ENCODE measurements at regions not wholly inside any gene's neighbourhood (a gene's known extent, or its start where the extent isn't known, plus 50 kb on each side); places are given as distances from the start of the nearest gene placed in this dataset.

GRCh38 chr12:89947437-89948270, 239.0 kb upstream of the ATP2B1 start:
- TF ChIP-seq GATA3 (IDR thresholded peaks at IDR 0.05; ENCODE audit: low read depth, low read length) (no peak), GATA2 (IDR thresholded peaks at IDR 0.05; ENCODE audit: low read depth, low read length) (no peak)

- TF ChIP-seq GATA3 (IDR thresholded peaks at IDR 0.05; ENCODE audit: low read depth, low read length) = no peak
- TF ChIP-seq GATA2 (IDR thresholded peaks at IDR 0.05; ENCODE audit: low read depth, low read length) = no peak
These were observed 238.0 kb upstream of the ATP2B1 start for GRCh38 chr12:89946518-89947135.

DNA sequence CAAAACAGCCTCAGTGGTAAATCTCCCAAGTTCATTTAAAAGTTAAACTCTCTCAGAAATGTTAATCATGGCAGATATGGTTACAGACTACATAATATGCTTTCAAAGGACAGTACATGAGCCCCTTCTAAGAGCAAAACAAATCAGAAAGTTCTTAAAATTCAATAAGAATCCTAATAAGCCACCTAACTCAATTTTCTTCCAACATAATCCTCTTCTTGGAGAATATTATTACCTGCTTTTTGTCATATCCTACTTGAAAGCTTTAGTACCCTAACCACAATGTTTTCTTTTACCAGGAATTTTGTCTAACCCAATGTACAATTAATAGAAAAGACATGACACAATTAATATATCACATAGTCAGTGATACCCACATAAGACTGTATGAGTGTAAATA, 236.5 kb upstream of the ATP2B1 start:
- TF ChIP-seq GATA2 (IDR thresholded peaks at IDR 0.05; ENCODE audit: low read depth, low read length) (no peak), GATA3 (IDR thresholded peaks at IDR 0.05; ENCODE audit: low read depth, low read length) (no peak)

DNA sequence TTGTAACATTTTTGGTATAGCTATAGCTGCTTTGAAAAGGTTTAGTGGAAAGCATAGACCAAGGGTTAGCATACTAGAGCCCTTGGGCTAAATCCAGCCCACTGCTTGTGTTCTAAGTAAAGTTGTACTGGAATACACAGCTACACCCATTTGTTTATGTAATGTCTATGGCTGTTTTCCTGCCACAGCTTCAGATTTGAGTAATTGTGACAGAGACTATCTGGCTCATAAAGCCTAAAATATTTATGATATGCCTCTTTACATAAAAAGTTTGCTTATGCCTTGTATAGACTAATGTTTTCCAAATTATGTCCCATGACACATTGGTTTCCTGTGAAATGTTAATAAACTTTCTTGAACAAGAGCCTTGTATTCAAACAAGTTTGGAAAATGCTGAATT, 234.8 kb upstream of the ATP2B1 start:
- no peak for TF ChIP-seq GATA2 (IDR thresholded peaks at IDR 0.05; ENCODE audit: low read depth, low read length)
- TF ChIP-seq GATA3 (IDR thresholded peaks at IDR 0.05; ENCODE audit: low read depth, low read length) = no peak

DNA sequence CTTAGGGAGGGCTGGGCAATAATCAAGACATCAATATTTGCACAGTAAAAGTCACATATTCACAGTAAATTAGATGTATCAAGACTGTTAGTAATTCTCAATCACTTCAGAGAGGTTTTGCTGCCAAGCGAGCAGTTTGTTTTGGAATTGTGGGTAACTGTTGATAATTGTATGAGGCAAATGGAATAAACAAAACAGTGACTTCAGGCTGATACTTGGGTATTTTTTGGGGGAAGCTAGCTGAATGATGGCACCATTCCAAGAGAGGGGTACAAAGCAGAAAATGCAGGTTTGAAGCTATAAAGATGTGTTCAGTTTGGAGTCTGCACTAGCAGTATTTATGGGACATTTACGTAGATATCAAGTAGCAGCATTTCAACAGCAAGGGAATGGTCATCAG, 232.8 kb upstream of the ATP2B1 start:
- TF ChIP-seq GATA3 (IDR thresholded peaks at IDR 0.05; ENCODE audit: low read depth, low read length) = no peak
- no peak for TF ChIP-seq GATA2 (IDR thresholded peaks at IDR 0.05; ENCODE audit: low read depth, low read length)

- no peak for TF ChIP-seq GATA3 (IDR thresholded peaks at IDR 0.05; ENCODE audit: low read depth, low read length)
- TF ChIP-seq GATA2 (IDR thresholded peaks at IDR 0.05; ENCODE audit: low read depth, low read length) = no peak
These were observed 231.0 kb upstream of the ATP2B1 start for GRCh38 chr12:89939522-89940215.

DNA sequence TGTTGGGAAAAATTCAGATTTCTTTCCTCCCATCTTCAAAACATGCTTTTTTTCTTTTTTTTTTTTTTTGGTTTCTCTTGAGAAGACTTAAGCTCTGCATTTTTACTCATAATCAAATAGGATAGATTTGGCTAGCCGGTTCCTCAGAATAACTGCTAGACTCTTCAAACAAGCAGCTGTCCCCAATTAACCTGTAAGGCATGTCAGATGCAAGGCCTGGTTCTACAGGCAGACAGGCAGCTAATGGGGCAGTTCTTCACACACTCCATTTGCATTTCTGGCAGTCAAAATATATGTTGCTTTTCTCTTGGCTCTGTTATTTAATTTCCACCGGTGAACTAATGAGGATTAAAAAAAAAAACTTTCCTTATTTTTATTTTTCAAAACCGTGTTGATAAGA, 228.0 kb upstream of the ATP2B1 start:
- TF ChIP-seq GATA2 (IDR thresholded peaks at IDR 0.05; ENCODE audit: low read depth, low read length) (no peak), GATA3 (IDR thresholded peaks at IDR 0.05; ENCODE audit: low read depth, low read length) (no peak)

DNA sequence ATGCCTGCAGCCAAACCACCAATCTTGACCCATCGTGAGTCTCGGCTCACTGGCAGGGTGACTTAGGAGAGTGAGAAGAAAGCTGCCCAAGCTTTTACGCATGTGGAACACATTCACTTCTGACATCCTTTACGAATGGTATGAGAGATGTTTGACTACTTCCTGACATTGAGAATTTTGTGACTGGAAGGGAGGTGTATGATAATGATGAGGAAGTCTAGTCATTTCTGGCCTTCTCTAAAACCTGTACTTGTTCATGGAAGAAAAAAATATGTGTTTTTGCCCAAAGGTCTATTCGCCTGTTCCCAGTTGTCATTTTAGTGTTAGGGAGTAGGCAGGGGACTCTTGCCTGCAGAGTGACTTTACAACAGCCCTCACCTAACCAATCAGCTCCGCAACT, 227.2 kb upstream of the ATP2B1 start:
- no peak for TF ChIP-seq GATA3 (IDR thresholded peaks at IDR 0.05; ENCODE audit: low read depth, low read length)
- TF ChIP-seq GATA2 (IDR thresholded peaks at IDR 0.05; ENCODE audit: low read depth, low read length) = no peak

GRCh38 chr12:89933911-89934310, 225.3 kb upstream of the ATP2B1 start:
- no peak for TF ChIP-seq GATA2 (IDR thresholded peaks at IDR 0.05; ENCODE audit: low read depth, low read length)
- no peak for TF ChIP-seq GATA3 (IDR thresholded peaks at IDR 0.05; ENCODE audit: low read depth, low read length)

- TF ChIP-seq GATA2 (IDR thresholded peaks at IDR 0.05; ENCODE audit: low read depth, low read length) (no peak), GATA3 (IDR thresholded peaks at IDR 0.05; ENCODE audit: low read depth, low read length) (no peak)
These were observed 224.3 kb upstream of the ATP2B1 start for GRCh38 chr12:89932954-89933353.

- TF ChIP-seq GATA2 (IDR thresholded peaks at IDR 0.05; ENCODE audit: low read depth, low read length) (no peak), GATA3 (IDR thresholded peaks at IDR 0.05; ENCODE audit: low read depth, low read length) (no peak)
These were observed 219.8 kb upstream of the ATP2B1 start for GRCh38 chr12:89928467-89928866.

DNA sequence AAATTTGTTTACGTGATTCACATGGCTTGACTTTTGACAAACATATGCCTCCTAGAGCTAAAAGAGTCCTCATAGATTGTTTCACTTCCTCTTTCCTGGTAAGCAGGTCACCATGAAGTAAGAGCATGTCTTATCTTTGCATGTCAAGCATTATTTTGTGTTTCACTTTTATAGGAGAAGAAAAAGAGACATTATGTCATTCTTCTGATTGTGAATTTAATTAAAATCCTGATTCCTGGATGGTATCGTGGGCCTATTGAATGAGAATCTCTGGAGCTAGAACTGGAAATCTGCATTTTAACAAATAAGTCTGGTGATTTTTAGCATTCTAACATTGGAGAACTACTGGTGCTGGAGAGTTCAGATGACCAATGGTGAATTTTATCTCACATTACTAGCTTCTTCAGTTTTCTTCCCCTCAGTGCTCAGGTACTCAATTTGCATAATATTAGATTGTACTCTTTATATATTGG, 218.6 kb upstream of the ATP2B1 start:
- TF ChIP-seq GATA3 (IDR thresholded peaks at IDR 0.05; ENCODE audit: low read depth, low read length) (no peak), GATA2 (IDR thresholded peaks at IDR 0.05; ENCODE audit: low read depth, low read length) (no peak)

- TF ChIP-seq GATA3 (IDR thresholded peaks at IDR 0.05; ENCODE audit: low read depth, low read length) (no peak), GATA2 (IDR thresholded peaks at IDR 0.05; ENCODE audit: low read depth, low read length) (no peak)
These were observed 215.6 kb upstream of the ATP2B1 start for GRCh38 chr12:89924191-89924590.

- TF ChIP-seq GATA3 (IDR thresholded peaks at IDR 0.05; ENCODE audit: low read depth, low read length) (no peak), GATA2 (IDR thresholded peaks at IDR 0.05; ENCODE audit: low read depth, low read length) (no peak)
These were observed 214.5 kb upstream of the ATP2B1 start for GRCh38 chr12:89923091-89923490.

All from SH-SY5Y (cell line).